Gastroesophageal sphincter (tissue), 4 donors: ENCODE measurements at regions not wholly inside any gene's neighbourhood (a gene's known extent, or its start where the extent isn't known, plus 50 kb on each side); places are given as distances from the start of the nearest gene placed in this dataset.

Experiments used
- ATAC-seq: fragments of 150-250 bp; one replicate; pipeline ENCODE4 v1.9.1; 2016; ENCODE audit warnings: mild to moderate bottlenecking, moderate library complexity
- H3K27ac ChIP-seq, 4 donors: fragments of 200-600 bp; sonication (generic) in 3 of 4; 1 replicate in 3 of 4; 2 replicates in 1 of 4; pipeline ENCODE4 v1.5.1; 2016 to 2019
- H3K27me3 ChIP-seq: fragments of 200-600 bp; sonication (generic); one replicate; pipeline ENCODE4 v1.5.1; 2019
- H3K36me3 ChIP-seq, 2 donors: fragments of 200-600 bp; sonication (generic); one replicate each; pipeline ENCODE4 v1.5.1; 2019; ENCODE audit warnings: control low read depth in 1 of 2
- H3K4me1 ChIP-seq, 3 donors: fragments of 200-600 bp; sonication (generic); 1 replicate in 2 of 3; 2 replicates in 1 of 3; pipeline ENCODE4 v1.5.1; 2016 to 2019; ENCODE audit warnings: control low read depth in 2 of 3
- H3K4me3 ChIP-seq, 2 donors: fragments of 200-600 bp; sonication (generic); one replicate each; pipeline ENCODE4 v1.5.1; 2019; ENCODE audit warnings: mild to moderate bottlenecking in 1 of 2, moderate library complexity in 1 of 2
- H3K9me3 ChIP-seq, 3 donors: fragments of 200-600 bp; sonication (generic); one replicate each; pipeline ENCODE4 v1.5.1; 2017 to 2019; ENCODE audit warnings: control low read depth in 2 of 3
- CTCF ChIP-seq, 4 experiments: fragments of 200-600 bp in 2 of 4; fragments of 450-650 bp in 2 of 4; sonication (generic) in 1 of 4; IDR thresholded peaks; one replicate each; pipeline ENCODE4 v1.5.1; 2017 to 2019; ENCODE audit warnings: antibody characterized with exemption in 4 of 4, mild to moderate bottlenecking in 2 of 4, moderate library complexity in 2 of 4
- EP300 ChIP-seq: sonication (generic); formaldehyde crosslinking; IDR thresholded peaks from one replicate; pipeline ENCODE4 v1.6.1; 2017; ENCODE audit warnings: antibody characterized with exemption, mild to moderate bottlenecking
- POLR2A ChIP-seq, 2 donors: fragments of 450-650 bp; IDR thresholded peaks; one replicate each; pipeline ENCODE4 v1.6.1; 2017; ENCODE audit warnings: antibody characterized with exemption in 2 of 2, mild to moderate bottlenecking in 2 of 2, moderate library complexity in 1 of 2
- POLR2AphosphoS5 ChIP-seq: sonication (generic); formaldehyde crosslinking; IDR thresholded peaks from one replicate; pipeline ENCODE4 v1.6.1; 2017; ENCODE audit warnings: antibody characterized with exemption
- WGBS, 2 donors: methylation state at CpG; one replicate each; pipeline ENCODE4 v1.1.5; 2018; ENCODE audit warnings: low coverage in 1 of 2; 5-methylcytosine and 5-hydroxymethylcytosine counted together

DNA sequence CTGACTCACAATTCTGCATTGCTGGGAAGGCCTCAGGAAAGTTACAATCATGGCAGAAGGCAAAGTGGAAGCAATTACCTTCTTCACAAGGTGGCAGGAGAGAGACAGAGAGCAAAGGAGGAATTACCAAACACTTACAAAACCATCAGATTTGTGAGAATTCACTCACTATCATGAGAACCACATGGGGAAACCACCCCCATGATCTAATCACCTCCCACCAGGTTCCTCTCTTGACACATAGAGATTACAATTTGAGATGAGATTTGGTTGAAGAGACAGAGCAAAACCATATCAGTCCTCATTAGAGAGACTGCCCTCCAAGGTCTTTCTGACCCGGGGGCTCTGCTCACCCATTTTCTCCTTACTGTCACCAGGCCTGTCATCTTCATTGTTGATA lies 1582.3 kb upstream of the TMEM132C start:
- TF ChIP-seq POLR2AphosphoS5 (no peak), EP300 (no peak), CTCF (IDR thresholded peaks at IDR 0.05) (no peak), POLR2A (IDR thresholded peaks at IDR 0.05) (no peak)
- peaks cover 0 to 9% (median 0%) of the 10 kb centered on the region in 3 donors for H3K9me3 ChIP-seq
- 63 to 88% methylated on average over 1 of the region's 1 CpG for WGBS, 2 donors
- H3K27me3 ChIP-seq = no peaks in the 10 kb centered on the region
- no peaks in the 10 kb centered on the region for H3K4me1 ChIP-seq
- H3K36me3 ChIP-seq = no peaks in the 10 kb centered on the region
- H3K4me3 ChIP-seq = no peak overlapping the region
- no peak overlapping the region for H3K27ac ChIP-seq
- no peak for ATAC-seq

DNA sequence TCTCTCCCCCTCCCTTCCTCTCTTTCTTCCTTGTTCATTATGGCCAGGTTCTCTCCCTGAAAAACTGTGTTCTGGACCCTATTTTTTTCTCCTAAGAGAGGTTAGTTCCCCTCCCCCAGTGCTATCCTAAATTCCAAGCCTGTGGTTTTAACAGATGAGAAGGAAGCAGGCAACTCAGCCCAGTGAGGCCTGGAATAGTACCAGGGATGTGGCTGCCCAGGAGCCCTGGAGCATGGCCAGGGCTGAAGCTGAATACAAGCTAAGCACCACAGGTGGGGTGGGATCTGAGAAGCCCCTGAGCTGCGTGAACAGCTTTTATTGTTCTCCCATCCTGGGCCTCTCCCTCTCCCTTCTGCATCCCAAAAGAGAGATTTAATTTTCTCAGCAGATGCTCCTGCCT lies 1581.3 kb upstream of the TMEM132C start:
- peaks cover 0 to 9% (median 0%) of the 10 kb centered on the region in 3 donors for H3K9me3 ChIP-seq
- WGBS, 2 donors = 40% methylated on average over 1 of the region's 1 CpG; no CpG with 5 or more reads in 1 of the 2 donors
- TF ChIP-seq EP300 (no peak), POLR2A (IDR thresholded peaks at IDR 0.05) (no peak), CTCF (IDR thresholded peaks at IDR 0.05) (no peak), POLR2AphosphoS5 (no peak)

DNA sequence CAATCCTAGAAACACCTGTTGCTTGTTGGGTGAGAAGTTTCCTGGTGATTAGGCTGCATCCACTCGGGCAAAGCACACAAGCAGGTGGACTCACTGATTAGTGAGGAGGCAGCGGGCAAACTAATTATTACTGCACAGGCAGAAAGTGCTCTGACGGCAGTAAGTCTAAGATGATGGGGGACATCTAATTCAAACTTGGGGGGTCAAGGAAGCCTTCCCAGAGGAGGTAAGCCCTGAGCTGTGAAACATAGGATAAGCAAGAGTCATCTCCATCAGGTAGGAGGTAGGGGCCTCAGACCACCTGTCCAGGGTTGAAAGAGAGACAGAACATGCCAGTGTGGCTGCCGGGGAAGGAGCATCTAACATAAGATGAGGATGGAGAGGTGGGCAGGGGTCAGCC lies 1578.4 kb upstream of the TMEM132C start:
- Histone ChIP-seq H3K9me3 (peaks cover 0 to 9% (median 0%) of the 10 kb centered on the region in 3 donors), H3K27ac (no peak overlapping the region), H3K36me3 (no peaks in the 10 kb centered on the region), H3K27me3 (no peaks in the 10 kb centered on the region), H3K4me3 (no peak overlapping the region), H3K4me1 (no peaks in the 10 kb centered on the region)
- TF ChIP-seq EP300 (no peak), POLR2A (IDR thresholded peaks at IDR 0.05) (no peak), CTCF (IDR thresholded peaks at IDR 0.05) (no peak), POLR2AphosphoS5 (no peak)
- WGBS, 2 donors = 90 to 100% methylated on average over 1 to 2 of the region's 4 CpGs
- ATAC-seq = no peak

More for the DNA sequence above, 1581.3 kb upstream of the TMEM132C start:
- Histone ChIP-seq H3K4me1 (no peaks in the 10 kb centered on the region), H3K36me3 (no peaks in the 10 kb centered on the region), H3K27me3 (no peaks in the 10 kb centered on the region), H3K27ac (no peak overlapping the region), H3K4me3 (no peak overlapping the region)
- no peak for ATAC-seq

DNA sequence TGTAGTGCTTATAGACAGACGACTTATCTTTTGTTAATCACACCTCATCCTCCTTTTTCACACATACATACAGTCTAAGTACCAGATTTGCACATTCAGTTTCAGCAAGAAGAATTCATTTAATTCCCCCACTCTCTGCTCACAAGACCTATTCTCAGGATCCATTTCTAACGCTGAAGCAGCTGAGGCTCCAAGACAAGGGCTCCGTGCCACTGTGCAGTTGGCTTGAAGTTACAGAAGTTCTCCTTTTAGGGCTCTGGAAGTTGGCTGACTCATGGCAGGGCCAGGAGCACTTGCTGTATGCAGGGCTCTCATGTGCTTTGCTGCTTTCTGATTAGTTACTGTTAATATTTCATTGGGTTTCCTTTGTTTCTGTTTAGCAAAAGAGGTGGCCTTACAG lies 1566.9 kb upstream of the TMEM132C start:
- WGBS, 2 donors = 64 to 87% methylated on average over 2 to 3 of the region's 3 CpGs
- Histone ChIP-seq H3K27ac (no peak overlapping the region), H3K36me3 (no peaks in the 10 kb centered on the region), H3K4me1 (no peaks in the 10 kb centered on the region), H3K9me3 (no peaks in the 10 kb centered on the region), H3K4me3 (no peak overlapping the region), H3K27me3 (peaks cover 4% of the 10 kb centered on the region)
- no peak for TF ChIP-seq POLR2A (IDR thresholded peaks at IDR 0.05)
- no peak for TF ChIP-seq POLR2AphosphoS5
- no peak for TF ChIP-seq CTCF (IDR thresholded peaks at IDR 0.05)
- TF ChIP-seq EP300 = no peak
- ATAC-seq = no peak

- Histone ChIP-seq H3K4me1 (no peaks in the 10 kb centered on the region), H3K4me3 (no peak overlapping the region), H3K36me3 (no peaks in the 10 kb centered on the region), H3K27ac (no peak overlapping the region), H3K9me3 (no peaks in the 10 kb centered on the region), H3K27me3 (peaks cover 12% of the 10 kb centered on the region)
- 52 to 65% methylated on average over 2 to 4 of the region's 4 CpGs for WGBS, 2 donors
- no peak for ATAC-seq
- TF ChIP-seq CTCF (IDR thresholded peaks at IDR 0.05) (no peak), POLR2AphosphoS5 (no peak), POLR2A (IDR thresholded peaks at IDR 0.05) (no peak), EP300 (no peak)
Observed at GRCh38 chr12:126704609-126705008, 1562.4 kb upstream of the TMEM132C start.
